ENCODE measurements at regions not wholly inside any gene's neighbourhood (a gene's known extent, or its start where the extent isn't known, plus 50 kb on each side); places are given as distances from the start of the nearest gene placed in this dataset.

GRCh38 chr16:60748366-60748765 lies 1287.9 kb downstream of the CDH8 start:
- TF ChIP-seq POLR2AphosphoS5 (IDR thresholded peaks at IDR 0.05; ENCODE audit: low read depth, low read length) = no peak
- no peak for TF ChIP-seq POLR2A (IDR thresholded peaks at IDR 0.05; ENCODE audit: low read depth, low read length)
- no peak for TF ChIP-seq TAF1 (IDR thresholded peaks at IDR 0.05; ENCODE audit: borderline replicate concordance, low read depth, low read length)

All from GM12892 (cell line).